Activated CD4-positive, alpha-beta T cell treated with anti-CD3 and anti-CD28 coated beads for 36 hours (primary cell): ENCODE measurements at regions not wholly inside any gene's neighbourhood (a gene's known extent, or its start where the extent isn't known, plus 50 kb on each side); places are given as distances from the start of the nearest gene placed in this dataset.

Source experiments
- ATAC-seq: fragments of 200-7000 bp; cut with Tn5 transposase; one replicate; pipeline ENCODE4 v1.10.0; 2021; ENCODE audit warnings: mild to moderate bottlenecking, moderate library complexity
- CTCF ChIA-PET: fragments of 350-600 bp; sonication (Branson Sonifier 250); formaldehyde crosslinking; loops from one replicate; lab custom pipeline; 2021; ENCODE audit warnings: antibody characterized with exemption; lab: Charles Lee
- POLR2A ChIA-PET: fragments of 350-600 bp; sonication (Branson Sonifier 250); formaldehyde crosslinking; loops from one replicate; lab custom pipeline; 2021; ENCODE audit warnings: antibody characterized with exemption, inconsistent platforms; lab: Charles Lee
- DNase-seq: peaks from one replicate; pipeline ENCODE4 v3.0.0-alpha.2; 2020
- H3K27ac Mint-ChIP-seq: one replicate; pipeline ENCODE4 v1.8.0; 2021; ENCODE audit warnings: mixed read lengths
- H3K27me3 Mint-ChIP-seq: one replicate; pipeline ENCODE4 v1.8.0; 2021; ENCODE audit warnings: mixed read lengths
- H3K36me3 Mint-ChIP-seq: one replicate; pipeline ENCODE4 v1.8.0; 2021; ENCODE audit warnings: low read depth, mixed read lengths
- H3K4me1 Mint-ChIP-seq: one replicate; pipeline ENCODE4 v1.8.0; 2021; ENCODE audit warnings: mixed read lengths
- H3K4me3 Mint-ChIP-seq: one replicate; pipeline ENCODE4 v1.8.0; 2021; ENCODE audit warnings: mild to moderate bottlenecking, moderate library complexity, mixed read lengths
- H3K9me3 Mint-ChIP-seq: one replicate; pipeline ENCODE4 v1.8.0; 2021; ENCODE audit warnings: low read depth, mixed read lengths
- intact Hi-C, 2 experiments: fragments of 100-400 bp; cut with DNase I in 1 of 2; cut with micrococcal nuclease in 1 of 2; formaldehyde crosslinking; loops; one replicate each; pipeline versions ENCODE4 v1.14.2 to v1.15.1; 2022 to 2024; cut with DNase I, micrococcal nuclease

- Mint-ChIP-seq H3K9me3 (no peaks in the 10 kb centered on the region), H3K27me3 (peaks cover 6% of the 10 kb centered on the region), H3K27ac (no peak overlapping the region), H3K36me3 (no peaks in the 10 kb centered on the region), H3K4me1 (no peaks in the 10 kb centered on the region), H3K4me3 (no peak overlapping the region)
- CTCF ChIA-PET, result no interaction called here
- intact Hi-C loops, result no loop called here
- ATAC-seq, result no peak
- POLR2A ChIA-PET, result no interaction called here
- DNase-seq, result no peak
These were observed 376.9 kb downstream of the PPP3CA start for GRCh38 chr4:100970414-100970813.

DNA sequence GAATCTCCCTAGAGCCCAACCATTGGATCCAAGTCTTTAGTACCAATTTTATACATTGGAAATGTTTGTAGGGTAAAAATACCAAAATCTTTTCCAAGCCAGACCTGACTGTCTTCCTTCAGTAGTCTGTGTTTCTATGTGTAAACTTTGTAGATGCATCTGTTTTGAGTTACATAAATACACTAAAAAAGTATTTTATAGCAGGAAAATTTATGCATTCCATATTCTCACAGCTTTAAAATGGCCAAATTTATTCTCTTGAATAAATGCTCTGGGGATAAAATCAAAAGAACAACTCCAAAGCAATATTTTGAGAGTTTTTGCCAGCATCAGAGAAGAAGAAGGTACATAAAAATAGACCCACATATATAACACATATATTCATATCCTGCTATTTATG, 377.4 kb downstream of the PPP3CA start:
- Mint-ChIP-seq H3K4me3 (no peak overlapping the region), H3K9me3 (no peaks in the 10 kb centered on the region), H3K27ac (no peak overlapping the region), H3K4me1 (no peaks in the 10 kb centered on the region), H3K27me3 (peaks cover 6% of the 10 kb centered on the region), H3K36me3 (no peaks in the 10 kb centered on the region)
- ATAC-seq (no peak), DNase-seq (no peak)
- ChIA-PET POLR2A (no interaction called here), CTCF (no interaction called here)
- intact Hi-C loops, result no loop called here

GRCh38 chr4:100968046-100968445, 379.3 kb downstream of the PPP3CA start:
- H3K4me3 Mint-ChIP-seq, result no peak overlapping the region
- POLR2A ChIA-PET, result no interaction called here
- H3K27ac Mint-ChIP-seq, result no peak overlapping the region
- CTCF ChIA-PET, result no interaction called here
- no peak for DNase-seq
- peaks cover 6% of the 10 kb centered on the region for H3K27me3 Mint-ChIP-seq
- no peak for ATAC-seq
- intact Hi-C loops, result no loop called here
- H3K9me3 Mint-ChIP-seq, result no peaks in the 10 kb centered on the region
- no peaks in the 10 kb centered on the region for H3K36me3 Mint-ChIP-seq
- no peaks in the 10 kb centered on the region for H3K4me1 Mint-ChIP-seq

DNA sequence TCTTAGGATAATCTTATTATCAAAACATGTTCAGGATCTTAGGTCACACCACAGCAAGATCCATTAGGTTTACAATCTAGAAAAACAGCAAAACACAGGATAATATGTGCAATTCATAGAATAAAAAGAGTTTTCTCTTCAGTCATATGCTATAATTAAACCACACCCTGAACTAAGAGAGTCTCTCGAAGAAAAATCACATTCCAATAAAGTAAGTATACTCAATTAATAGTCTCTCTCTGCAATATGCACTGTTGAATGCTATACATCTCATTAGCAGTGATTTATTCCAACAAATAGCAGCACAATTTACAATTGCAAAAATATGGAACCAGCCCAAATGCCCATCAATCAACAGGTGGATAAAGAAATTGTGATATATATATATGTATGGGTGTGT, 383.7 kb downstream of the PPP3CA start:
- ChIA-PET CTCF (interaction anchor here (0.6 kb wide), 1 partner anchor 516 kb away, joined by 3 read pairs; no protein-coding TSS in a partner anchor), POLR2A (no interaction called here)
- Mint-ChIP-seq H3K36me3 (no peaks in the 10 kb centered on the region), H3K4me3 (no peak overlapping the region), H3K4me1 (peaks cover 3% of the 10 kb centered on the region), H3K9me3 (no peaks in the 10 kb centered on the region), H3K27me3 (peaks cover 2% of the 10 kb centered on the region), H3K27ac (no peak overlapping the region)
- DNase-seq, result no peak
- ATAC-seq, result no peak
- intact Hi-C loops, result no loop called here

DNA sequence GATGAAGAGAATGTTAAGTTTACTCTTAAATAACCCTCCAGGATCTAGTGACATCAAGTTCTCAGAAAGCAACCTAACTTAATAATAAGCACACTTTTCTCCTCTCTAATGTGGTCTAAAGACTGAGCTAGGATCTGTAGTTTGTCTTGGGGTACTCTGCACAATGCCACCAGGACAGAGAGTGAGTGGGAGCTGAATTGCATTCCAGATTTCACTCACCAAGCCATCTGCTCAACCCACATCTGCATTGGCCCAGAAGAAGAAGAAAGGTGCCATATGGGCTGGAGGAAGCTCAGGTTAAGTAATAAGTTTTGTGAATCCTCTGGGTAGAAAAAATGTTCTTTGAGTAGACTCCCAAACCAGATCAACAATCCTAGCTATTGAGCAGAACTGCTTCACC, 384.6 kb downstream of the PPP3CA start:
- H3K9me3 Mint-ChIP-seq, result no peaks in the 10 kb centered on the region
- peak; percentile 6 for DNase-seq
- ATAC-seq, result peak; percentile 63
- H3K4me3 Mint-ChIP-seq, result no peak overlapping the region
- H3K27me3 Mint-ChIP-seq, result peaks cover 2% of the 10 kb centered on the region
- intact Hi-C loops, result no loop called here
- POLR2A ChIA-PET, result no interaction called here
- H3K27ac Mint-ChIP-seq, result no peak overlapping the region
- CTCF ChIA-PET, result no interaction called here
- no peaks in the 10 kb centered on the region for H3K36me3 Mint-ChIP-seq
- peaks cover 3% of the 10 kb centered on the region for H3K4me1 Mint-ChIP-seq

DNA sequence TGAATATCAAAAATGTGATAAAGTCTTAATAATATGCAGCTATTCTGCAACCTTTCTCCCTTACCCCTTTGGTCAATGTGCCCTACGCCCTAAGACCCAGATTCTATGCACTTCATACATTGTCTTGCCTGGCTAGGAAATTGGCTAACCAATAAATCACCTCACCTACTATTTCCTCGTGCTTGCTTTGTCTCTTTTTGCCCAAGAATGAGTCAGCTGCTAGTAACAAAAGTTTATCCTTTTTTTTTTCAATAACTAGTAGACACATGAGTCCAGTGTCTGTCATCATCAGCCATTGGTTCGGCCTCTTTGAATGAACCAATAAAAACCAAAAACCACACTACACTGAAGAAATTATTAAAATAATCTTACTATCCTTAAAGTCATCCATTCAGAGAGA, 387.1 kb downstream of the PPP3CA start:
- no peak for ATAC-seq
- peaks cover 2% of the 10 kb centered on the region for H3K27me3 Mint-ChIP-seq
- CTCF ChIA-PET, result no interaction called here

GRCh38 chr4:100954046-100954445, 393.3 kb downstream of the PPP3CA start:
- no peak overlapping the region for H3K27ac Mint-ChIP-seq
- ChIA-PET POLR2A (no interaction called here), CTCF (no interaction called here)
- peaks cover 2% of the 10 kb centered on the region for H3K4me1 Mint-ChIP-seq
- peaks cover 13% of the 10 kb centered on the region for H3K27me3 Mint-ChIP-seq
- DNase-seq (no peak), ATAC-seq (no peak)
- intact Hi-C loops, result no loop called here
- no peak overlapping the region for H3K4me3 Mint-ChIP-seq
- H3K9me3 Mint-ChIP-seq, result no peaks in the 10 kb centered on the region
- no peaks in the 10 kb centered on the region for H3K36me3 Mint-ChIP-seq

More for the DNA sequence above, 387.1 kb downstream of the PPP3CA start:
- no peak for DNase-seq
- POLR2A ChIA-PET, result no interaction called here
- intact Hi-C loops, result no loop called here
- Mint-ChIP-seq H3K4me1 (peaks cover 3% of the 10 kb centered on the region), H3K9me3 (no peaks in the 10 kb centered on the region), H3K36me3 (no peaks in the 10 kb centered on the region), H3K27ac (no peak overlapping the region), H3K4me3 (no peak overlapping the region)

GRCh38 chr4:100953616-100954015, 393.7 kb downstream of the PPP3CA start:
- H3K36me3 Mint-ChIP-seq, result no peaks in the 10 kb centered on the region
- no peak overlapping the region for H3K4me3 Mint-ChIP-seq
- POLR2A ChIA-PET, result no interaction called here
- ATAC-seq (no peak), DNase-seq (no peak)
- intact Hi-C loops, result no loop called here
- no peaks in the 10 kb centered on the region for H3K9me3 Mint-ChIP-seq
- H3K27ac Mint-ChIP-seq, result no peak overlapping the region
- H3K4me1 Mint-ChIP-seq, result peaks cover 2% of the 10 kb centered on the region
- H3K27me3 Mint-ChIP-seq, result peaks cover 14% of the 10 kb centered on the region
- CTCF ChIA-PET, result no interaction called here

DNA sequence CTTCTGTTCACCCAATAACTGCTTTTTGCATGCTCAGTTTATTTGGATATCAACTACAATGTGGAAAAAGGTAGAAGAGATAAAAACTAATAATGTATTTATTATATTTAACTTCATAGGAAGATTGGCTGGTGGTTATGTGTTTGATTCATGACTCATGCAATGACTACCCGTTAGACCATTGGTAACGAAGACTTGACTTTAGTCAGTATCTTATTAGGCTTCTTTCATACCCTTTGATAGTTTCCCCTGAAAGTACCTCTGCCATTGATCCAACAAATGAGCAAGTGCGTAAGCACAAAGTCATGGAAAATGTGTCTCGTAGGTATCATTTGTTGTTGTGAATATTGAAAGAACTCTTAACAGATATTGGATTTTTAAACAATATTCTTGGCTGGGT, 394.7 kb downstream of the PPP3CA start:
- H3K4me3 Mint-ChIP-seq, result no peak overlapping the region
- ChIA-PET CTCF (no interaction called here), POLR2A (interaction anchor here (0.6 kb wide), 1 partner anchor 44 kb away, joined by 3 read pairs; no protein-coding TSS in a partner anchor)
- no peaks in the 10 kb centered on the region for H3K36me3 Mint-ChIP-seq
- no peaks in the 10 kb centered on the region for H3K9me3 Mint-ChIP-seq
- peaks cover 2% of the 10 kb centered on the region for H3K4me1 Mint-ChIP-seq
- intact Hi-C loops, result no loop called here
- H3K27me3 Mint-ChIP-seq, result peaks cover 14% of the 10 kb centered on the region
- DNase-seq (no peak), ATAC-seq (peak; percentile 26)
- no peak overlapping the region for H3K27ac Mint-ChIP-seq

GRCh38 chr4:100949350-100949935, 397.9 kb downstream of the PPP3CA start:
- H3K4me1 Mint-ChIP-seq, result peaks cover 2% of the 10 kb centered on the region
- H3K27me3 Mint-ChIP-seq, result peaks cover 17% of the 10 kb centered on the region
- no peaks in the 10 kb centered on the region for H3K9me3 Mint-ChIP-seq
- H3K4me3 Mint-ChIP-seq, result no peak overlapping the region
- no peak overlapping the region for H3K27ac Mint-ChIP-seq
- H3K36me3 Mint-ChIP-seq, result no peaks in the 10 kb centered on the region
- ChIA-PET POLR2A (no interaction called here), CTCF (no interaction called here)
- no peak for ATAC-seq
- no peak for DNase-seq
- intact Hi-C loops, result no loop called here

- no peak overlapping the region for H3K27ac Mint-ChIP-seq
These were observed 398.4 kb downstream of the PPP3CA start for GRCh38 chr4:100948911-100949310.

GRCh38 chr4:100945789-100946188, 401.5 kb downstream of the PPP3CA start:
- no peak overlapping the region for H3K27ac Mint-ChIP-seq
- intact Hi-C loops, result no loop called here
- POLR2A ChIA-PET, result no interaction called here
- H3K4me1 Mint-ChIP-seq, result no peaks in the 10 kb centered on the region
- CTCF ChIA-PET, result no interaction called here
- DNase-seq (no peak), ATAC-seq (no peak)
- H3K9me3 Mint-ChIP-seq, result no peaks in the 10 kb centered on the region
- peaks cover 11% of the 10 kb centered on the region for H3K27me3 Mint-ChIP-seq
- no peak overlapping the region for H3K4me3 Mint-ChIP-seq
- H3K36me3 Mint-ChIP-seq, result no peaks in the 10 kb centered on the region

More at GRCh38 chr4:100948911-100949310, 398.4 kb downstream of the PPP3CA start:
- no peak for DNase-seq
- Mint-ChIP-seq H3K4me1 (peaks cover 2% of the 10 kb centered on the region), H3K4me3 (no peak overlapping the region), H3K36me3 (no peaks in the 10 kb centered on the region), H3K9me3 (no peaks in the 10 kb centered on the region), H3K27me3 (peaks cover 17% of the 10 kb centered on the region)
- intact Hi-C loops, result no loop called here
- ATAC-seq, result no peak
- ChIA-PET CTCF (no interaction called here), POLR2A (no interaction called here)
